PC-3 (cell line): ENCODE measurements at regions not wholly inside any gene's neighbourhood (a gene's known extent, or its start where the extent isn't known, plus 50 kb on each side); places are given as distances from the start of the nearest gene placed in this dataset.
"Not testable (repeated sequence)": the region's sequence is repeated elsewhere in the genome, so short reads cannot be mapped to it uniquely, and the experiment has no call there.

Experiments used
- ATAC-seq: fragments of 200-7000 bp; cut with Tn5 transposase; 2 replicates; pipeline ENCODE4 v1.9.1; 2020; ENCODE audit warnings: mild to moderate bottlenecking, moderate library complexity
- BruUV-seq: library from RNA; stranded (reverse); fragments of 400-500 nt; replicated peaks from 2 replicates; lab custom pipeline; 2021; lab: Mats Ljungman, UMichigan
- CTCF ChIA-PET: fragments of 300-600 bp; sonication (Branson Sonifier 250); formaldehyde crosslinking; loops from one replicate; lab custom pipeline; 2022; ENCODE audit warnings: antibody characterized with exemption; lab: Charles Lee
- POLR2A ChIA-PET: fragments of 300-600 bp; sonication (Branson Sonifier 250); formaldehyde crosslinking; loops from one replicate; lab custom pipeline; 2022; ENCODE audit warnings: antibody characterized with exemption; ENCODE audit not compliant: unreplicated experiment; lab: Charles Lee
- DNase-seq: peaks from one replicate; pipeline ENCODE4 v3.0.0-alpha.2; 2015
- H2AFZ ChIP-seq: fragments of 300-600 bp; sonication (generic); 2 replicates; pipeline ENCODE4 v1.6.0; 2016; ENCODE audit warnings: antibody characterized with exemption, low read length
- H3F3A ChIP-seq: fragments of 300-600 bp; sonication (generic); one replicate; pipeline ENCODE4 v1.6.0; 2017; ENCODE audit warnings: antibody characterized with exemption, low read length, control low read depth, mild to moderate bottlenecking; ENCODE audit not compliant: unreplicated experiment
- H3K27ac ChIP-seq: fragments of 300-600 bp; sonication (generic); 2 replicates; pipeline ENCODE4 v1.5.1; 2016; ENCODE audit warnings: mild to moderate bottlenecking, low read length
- H3K27me3 ChIP-seq: fragments of 300-600 bp; sonication (generic); 2 replicates; pipeline ENCODE4 v1.6.1; 2016; ENCODE audit warnings: low read length, mixed read lengths
- H3K36me3 ChIP-seq: fragments of 300-600 bp; sonication (generic); 2 replicates; pipeline ENCODE4 v1.6.1; 2016; ENCODE audit warnings: low read depth, mixed run types, low read length, mixed read lengths
- H3K4me1 ChIP-seq: fragments of 300-600 bp; sonication (generic); 2 replicates; pipeline ENCODE4 v1.5.1; 2016; ENCODE audit warnings: low read length; ENCODE audit not compliant: insufficient read depth
- H3K4me2 ChIP-seq: fragments of 300-600 bp; sonication (generic); 2 replicates; pipeline ENCODE4 v1.6.0; 2016; ENCODE audit warnings: low read length
- H3K4me3 ChIP-seq: fragments of 300-600 bp; sonication (generic); 2 replicates; pipeline ENCODE4 v1.5.1; 2016; ENCODE audit warnings: mild to moderate bottlenecking, low read length, mixed read lengths
- H3K79me2 ChIP-seq: fragments of 300-600 bp; sonication (generic); 2 replicates; pipeline ENCODE4 v1.6.1; 2017; ENCODE audit warnings: low read length, mixed read lengths
- H3K9ac ChIP-seq: fragments of 300-600 bp; sonication (generic); 2 replicates; pipeline ENCODE4 v1.6.0; 2016; ENCODE audit warnings: mild to moderate bottlenecking, low read length
- H3K9me2 ChIP-seq: fragments of 300-600 bp; sonication (generic); replicated peaks from 2 replicates; pipeline ENCODE4 v1.6.1; 2016; ENCODE audit warnings: mixed run types, low read length, mixed read lengths
- H3K9me3 ChIP-seq: fragments of 300-600 bp; sonication (generic); 2 replicates; pipeline ENCODE4 v1.6.1; 2016; ENCODE audit warnings: low read length, mixed read lengths
- H4K20me1 ChIP-seq: fragments of 300-600 bp; sonication (generic); 2 replicates; pipeline ENCODE4 v1.6.1; 2016; ENCODE audit warnings: low read length, mixed read lengths
- EZH2 ChIP-seq: fragments of 300-600 bp; sonication (generic); IDR thresholded peaks from one replicate; pipeline ENCODE4 v1.6.1; 2017; ENCODE audit warnings: antibody characterized with exemption, mild to moderate bottlenecking, low read length; ENCODE audit not compliant: unreplicated experiment
- EZH2phosphoT487 ChIP-seq: fragments of 300-600 bp; sonication (generic); IDR thresholded peaks from 2 replicates; pipeline ENCODE4 v1.6.1; 2018; ENCODE audit warnings: mild to moderate bottlenecking, antibody characterized with exemption, low read length, borderline replicate concordance
- intact Hi-C: fragments of 100-400 bp; cut with micrococcal nuclease; formaldehyde crosslinking; loops from 2 replicates; pipeline ENCODE4 v1.9.0; 2023
- TF ChIP-seq, protein P1 (sequence below): fragments of 300-600 bp; sonication (generic); conservative IDR thresholded peaks from 2 replicates; pipeline ENCODE4 v1.5.1; 2017; ENCODE audit warnings: antibody characterized with exemption, low read depth, mild to moderate bottlenecking, low read length

DNA sequence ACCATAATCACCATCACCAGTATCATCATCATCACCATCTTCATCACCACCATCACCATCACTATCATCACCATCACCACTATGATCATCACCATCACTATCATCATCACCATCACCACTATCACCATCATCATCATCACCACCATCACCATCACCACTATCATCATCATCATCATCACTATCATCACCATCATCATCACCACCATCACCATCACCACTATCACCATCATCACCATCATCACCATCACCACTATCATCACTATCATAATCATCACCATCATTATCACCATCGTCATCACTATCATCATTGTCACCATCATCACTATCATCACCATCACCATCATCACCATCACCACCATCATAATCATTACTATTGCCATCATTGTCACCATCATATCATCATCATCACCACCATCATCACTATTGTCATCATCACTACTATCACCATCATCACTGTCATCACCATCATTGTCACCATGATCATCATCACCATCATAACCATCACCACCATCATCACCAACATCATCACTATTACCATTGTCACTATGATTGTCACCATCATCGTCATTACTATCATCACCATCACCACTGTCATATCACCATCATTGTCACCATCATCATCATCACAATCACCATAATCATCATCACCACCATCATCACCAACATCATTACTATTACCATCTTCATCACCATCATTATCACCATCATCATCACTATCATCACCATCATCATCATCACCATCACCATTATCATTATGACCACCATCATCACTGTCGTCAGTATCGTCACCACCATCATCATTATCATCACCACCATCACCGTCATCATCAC is 154.7 kb downstream of the ACTR3B start:
- Histone ChIP-seq H4K20me1 (no peaks in the 10 kb centered on the region), H3F3A (no peaks in the 10 kb centered on the region), H2AFZ (no peak overlapping the region), H3K9me2 (no peaks in the 10 kb centered on the region), H3K4me3 (no peak overlapping the region), H3K27ac (no peak overlapping the region), H3K4me1 (no peaks in the 10 kb centered on the region), H3K79me2 (no peaks in the 10 kb centered on the region), H3K9ac (no peak overlapping the region), H3K4me2 (no peak overlapping the region), H3K36me3 (no peaks in the 10 kb centered on the region), H3K27me3 (peaks cover 11% of the 10 kb centered on the region; the same call in 1 of the 2 replicates), H3K9me3 (no peaks in the 10 kb centered on the region)
- no peak for DNase-seq
- CTCF ChIA-PET = no interaction called here
- BruUV-seq = no TSS peak
- POLR2A ChIA-PET = no interaction called here
- ATAC-seq = no peak
- intact Hi-C loops = no loop called here
- TF ChIP-seq, protein P1, sequence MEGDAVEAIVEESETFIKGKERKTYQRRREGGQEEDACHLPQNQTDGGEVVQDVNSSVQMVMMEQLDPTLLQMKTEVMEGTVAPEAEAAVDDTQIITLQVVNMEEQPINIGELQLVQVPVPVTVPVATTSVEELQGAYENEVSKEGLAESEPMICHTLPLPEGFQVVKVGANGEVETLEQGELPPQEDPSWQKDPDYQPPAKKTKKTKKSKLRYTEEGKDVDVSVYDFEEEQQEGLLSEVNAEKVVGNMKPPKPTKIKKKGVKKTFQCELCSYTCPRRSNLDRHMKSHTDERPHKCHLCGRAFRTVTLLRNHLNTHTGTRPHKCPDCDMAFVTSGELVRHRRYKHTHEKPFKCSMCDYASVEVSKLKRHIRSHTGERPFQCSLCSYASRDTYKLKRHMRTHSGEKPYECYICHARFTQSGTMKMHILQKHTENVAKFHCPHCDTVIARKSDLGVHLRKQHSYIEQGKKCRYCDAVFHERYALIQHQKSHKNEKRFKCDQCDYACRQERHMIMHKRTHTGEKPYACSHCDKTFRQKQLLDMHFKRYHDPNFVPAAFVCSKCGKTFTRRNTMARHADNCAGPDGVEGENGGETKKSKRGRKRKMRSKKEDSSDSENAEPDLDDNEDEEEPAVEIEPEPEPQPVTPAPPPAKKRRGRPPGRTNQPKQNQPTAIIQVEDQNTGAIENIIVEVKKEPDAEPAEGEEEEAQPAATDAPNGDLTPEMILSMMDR = no peak
- TF ChIP-seq EZH2 (no peak), EZH2phosphoT487 (no peak)

DNA sequence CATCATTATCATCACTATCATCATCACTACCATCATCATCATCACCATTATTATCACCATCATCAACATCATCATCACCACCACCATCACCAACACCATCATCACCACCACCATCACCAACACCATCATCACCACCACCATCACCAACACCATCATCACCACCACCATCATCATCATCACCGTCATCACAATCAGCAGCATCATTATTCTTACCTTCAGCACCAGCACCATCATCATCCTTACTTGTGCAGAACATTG is 155.2 kb downstream of the ACTR3B start:
- H4K20me1 ChIP-seq, intact Hi-C loops, H3K4me1 ChIP-seq, H3K9me2 ChIP-seq, H3K4me3 ChIP-seq, H3K36me3 ChIP-seq, H3F3A ChIP-seq, CTCF ChIA-PET, H3K79me2 ChIP-seq, POLR2A ChIA-PET, H3K27ac ChIP-seq, H3K9me3 ChIP-seq, H2AFZ ChIP-seq, H3K9ac ChIP-seq, ATAC-seq, H3K4me2 ChIP-seq, BruUV-seq, DNase-seq: not testable (repeated sequence)
- peaks cover 11% of the 10 kb centered on the region; the same call in 1 of the 2 replicates for H3K27me3 ChIP-seq

DNA sequence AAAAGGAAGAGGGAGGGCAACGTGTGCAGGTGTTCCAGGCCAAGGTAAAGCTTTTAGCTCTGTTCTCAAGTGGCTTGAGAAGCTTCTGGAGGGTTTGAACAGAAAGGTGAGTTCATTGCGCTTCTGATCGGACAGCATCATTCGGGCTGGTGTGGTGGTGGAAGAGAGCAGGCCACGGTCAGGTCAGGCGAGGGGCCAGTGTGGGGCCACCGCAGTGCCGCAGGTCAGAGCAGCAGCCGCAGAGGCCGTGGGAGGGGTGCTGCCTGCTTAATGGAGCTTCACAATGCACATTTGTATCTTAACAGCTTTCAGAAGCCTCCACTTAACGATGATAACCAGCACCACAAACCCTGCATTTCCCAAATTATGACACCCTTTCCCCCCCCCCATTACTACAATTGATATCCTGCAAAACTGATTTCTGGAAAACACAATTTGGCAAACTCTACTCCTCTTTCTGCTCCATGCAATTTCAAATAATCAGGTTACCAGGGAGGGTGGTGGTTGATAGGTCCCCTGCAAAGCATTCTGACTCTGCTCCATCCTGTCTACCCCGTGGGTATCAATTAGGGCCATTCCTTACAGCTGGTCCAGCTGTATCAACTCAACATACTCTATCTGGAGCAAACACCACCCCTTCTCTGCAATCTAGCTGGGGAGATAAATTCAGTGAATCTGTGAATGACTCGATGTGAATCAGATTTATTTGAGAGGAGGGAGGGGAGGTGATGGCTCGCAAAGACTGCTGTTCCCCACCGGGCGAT is 162.9 kb downstream of the ACTR3B start:
- ChIA-PET POLR2A (no interaction called here), CTCF (no interaction called here)
- no peaks in the 10 kb centered on the region for H3K79me2 ChIP-seq
- intact Hi-C loops = no loop called here
- H3K27ac ChIP-seq = no peak overlapping the region
- H4K20me1 ChIP-seq = no peaks in the 10 kb centered on the region
- H3K4me3 ChIP-seq = no peak overlapping the region
- no peak for TF ChIP-seq EZH2
- TF ChIP-seq, protein P1 = no peak
- TF ChIP-seq EZH2phosphoT487 = no peak
- no peak overlapping the region for H3K4me2 ChIP-seq
- DNase-seq = no peak
- no peaks in the 10 kb centered on the region for H3K9me3 ChIP-seq
- H3K9me2 ChIP-seq = no peaks in the 10 kb centered on the region
- no peak for ATAC-seq
- no TSS peak for BruUV-seq
- no peaks in the 10 kb centered on the region for H3F3A ChIP-seq
- no peak overlapping the region for H3K9ac ChIP-seq
- no peaks in the 10 kb centered on the region for H3K4me1 ChIP-seq
- peaks cover 38% of the 10 kb centered on the region for H3K27me3 ChIP-seq
- H2AFZ ChIP-seq = no peak overlapping the region
- H3K36me3 ChIP-seq = no peaks in the 10 kb centered on the region
